GM12878 (cell line): ENCODE measurements at regions not wholly inside any gene's neighbourhood (a gene's known extent, or its start where the extent isn't known, plus 50 kb on each side); places are given as distances from the start of the nearest gene placed in this dataset.

Source experiments
- ATF2 ChIP-seq: IDR thresholded peaks from 2 replicates; pipeline ENCODE4 v1.6.1; 2012; ENCODE audit warnings: low read length, inconsistent platforms
- BMI1 ChIP-seq: fragments of 450-650 bp; IDR thresholded peaks from 2 replicates; pipeline ENCODE4 v1.6.1; 2016; ENCODE audit warnings: mild to moderate bottlenecking, moderate library complexity, borderline replicate concordance
- CTCF ChIP-seq, 3 experiments: IDR thresholded peaks in 2 of 3; conservative IDR thresholded peaks in 1 of 3; 2 replicates each; pipeline ENCODE4 v1.5.1; 2011; ENCODE audit warnings: low read depth in 3 of 3, low read length in 3 of 3, mild to moderate bottlenecking in 3 of 3, control low read depth in 2 of 3, moderate library complexity in 2 of 3, inconsistent platforms in 1 of 3, mixed read lengths in 1 of 3; ENCODE audit not compliant: control insufficient read depth in 2 of 3, insufficient read depth in 1 of 3; ENCODE audit errors: extremely low read depth in 1 of 3
- ELK1 ChIP-seq: IDR thresholded peaks from 2 replicates; pipeline ENCODE4 v1.6.1; 2012; ENCODE audit warnings: low read depth, low read length, improper control_type of control experiment
- HDGF ChIP-seq: fragments of 450-650 bp; IDR thresholded peaks from 2 replicates; pipeline ENCODE4 v1.6.1; 2016; ENCODE audit warnings: antibody characterized with exemption
- POLR2A ChIP-seq: IDR thresholded peaks from 2 replicates; pipeline ENCODE4 v1.6.1; 2011; ENCODE audit warnings: low read depth, mild to moderate bottlenecking, low read length
- RAD51 ChIP-seq: fragments of 450-650 bp; IDR thresholded peaks from 2 replicates; pipeline ENCODE4 v1.6.1; 2016; ENCODE audit warnings: moderate library complexity, mild to moderate bottlenecking, inconsistent platforms
- SRF ChIP-seq, 2 experiments: IDR thresholded peaks; 2 replicates each; pipeline ENCODE4 v1.6.1; 2011; ENCODE audit warnings: low read depth in 2 of 2, low read length in 2 of 2, mild to moderate bottlenecking in 1 of 2, moderate library complexity in 1 of 2

- TF ChIP-seq CTCF (IDR thresholded peaks at IDR 0.05 in 2 of 3, conservative IDR thresholded peaks at IDR 0.05 in 1 of 3; ENCODE audit: control insufficient read depth in 2 of 3, extremely low read depth in 1 of 3, insufficient read depth in 1 of 3, low read depth in 3 of 3, low read length in 3 of 3) (no peak), RAD51 (no peak), HDGF (no peak), SRF (IDR thresholded peaks at IDR 0.05; ENCODE audit: low read depth in 2 of 2, low read length in 2 of 2) (no peak), ELK1 (no peak), ATF2 (no peak), BMI1 (no peak), POLR2A (no peak)
Measured at GRCh38 chr6:2509711-2510110, 241.0 kb downstream of the MYLK4 start.
